Ascending aorta (tissue), 2 donors: ENCODE measurements at regions not wholly inside any gene's neighbourhood (a gene's known extent, or its start where the extent isn't known, plus 50 kb on each side); places are given as distances from the start of the nearest gene placed in this dataset.

ENCODE experiments used
- DNase-seq, 2 donors: peaks; one replicate each; pipeline ENCODE4 v3.0.0-alpha.2; 2019; ENCODE audit warnings: low spot score in 2 of 2
- H3K27ac ChIP-seq, 2 donors: fragments of 200-600 bp; sonication (generic); one replicate each; pipeline ENCODE4 v1.5.1; 2016 to 2017; ENCODE audit warnings: mild to moderate bottlenecking in 1 of 2
- H3K27me3 ChIP-seq: fragments of 200-600 bp; sonication (generic); one replicate; pipeline ENCODE4 v1.5.1; 2017
- H3K36me3 ChIP-seq, 2 donors: fragments of 200-600 bp; sonication (generic); one replicate each; pipeline ENCODE4 v1.5.1; 2016
- H3K4me1 ChIP-seq, 2 donors: fragments of 200-600 bp; sonication (generic); one replicate each; pipeline ENCODE4 v1.5.1; 2016 to 2017; ENCODE audit warnings: mild to moderate bottlenecking in 1 of 2
- H3K4me3 ChIP-seq, 2 donors: fragments of 200-600 bp; sonication (generic); one replicate each; pipeline ENCODE4 v1.5.1; 2016 to 2017; ENCODE audit warnings: mild to moderate bottlenecking in 1 of 2
- H3K9me3 ChIP-seq, 2 donors: fragments of 200-600 bp; sonication (generic); one replicate each; pipeline ENCODE4 v1.5.1; 2016
- intact Hi-C: fragments of 100-400 bp; cut with DNase I; formaldehyde crosslinking; loops from one replicate; pipeline ENCODE4 v1.15.1; 2023
- TF ChIP-seq, protein P1 (sequence below), 3 experiments: fragments of 200-600 bp in 2 of 3; fragments of 450-650 bp in 1 of 3; sonication (generic) in 2 of 3; IDR thresholded peaks; one replicate each; pipeline ENCODE4 v1.5.1; 2016 to 2019; ENCODE audit warnings: antibody characterized with exemption in 3 of 3, mild to moderate bottlenecking in 1 of 3, moderate library complexity in 1 of 3

DNA sequence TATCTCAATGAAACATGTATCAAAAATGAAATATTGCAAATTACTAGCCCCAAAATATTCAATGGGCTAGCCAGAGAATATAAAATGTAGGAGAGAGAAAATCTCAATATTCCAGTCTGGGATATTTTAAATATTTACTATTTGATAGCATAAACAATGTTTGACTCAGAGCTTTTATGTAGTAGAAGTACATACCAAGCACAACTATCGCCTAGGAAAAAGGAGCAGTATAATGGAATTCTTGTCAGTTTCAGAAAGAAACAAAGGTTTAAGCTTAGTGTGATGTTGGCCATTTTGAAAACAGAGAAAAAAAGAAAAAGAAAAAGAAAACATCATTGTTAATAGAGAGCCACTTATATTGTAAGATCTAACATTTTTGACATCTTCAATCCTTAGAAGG is 1961.9 kb upstream of the CELF4 start:
- TF ChIP-seq, protein P1, sequence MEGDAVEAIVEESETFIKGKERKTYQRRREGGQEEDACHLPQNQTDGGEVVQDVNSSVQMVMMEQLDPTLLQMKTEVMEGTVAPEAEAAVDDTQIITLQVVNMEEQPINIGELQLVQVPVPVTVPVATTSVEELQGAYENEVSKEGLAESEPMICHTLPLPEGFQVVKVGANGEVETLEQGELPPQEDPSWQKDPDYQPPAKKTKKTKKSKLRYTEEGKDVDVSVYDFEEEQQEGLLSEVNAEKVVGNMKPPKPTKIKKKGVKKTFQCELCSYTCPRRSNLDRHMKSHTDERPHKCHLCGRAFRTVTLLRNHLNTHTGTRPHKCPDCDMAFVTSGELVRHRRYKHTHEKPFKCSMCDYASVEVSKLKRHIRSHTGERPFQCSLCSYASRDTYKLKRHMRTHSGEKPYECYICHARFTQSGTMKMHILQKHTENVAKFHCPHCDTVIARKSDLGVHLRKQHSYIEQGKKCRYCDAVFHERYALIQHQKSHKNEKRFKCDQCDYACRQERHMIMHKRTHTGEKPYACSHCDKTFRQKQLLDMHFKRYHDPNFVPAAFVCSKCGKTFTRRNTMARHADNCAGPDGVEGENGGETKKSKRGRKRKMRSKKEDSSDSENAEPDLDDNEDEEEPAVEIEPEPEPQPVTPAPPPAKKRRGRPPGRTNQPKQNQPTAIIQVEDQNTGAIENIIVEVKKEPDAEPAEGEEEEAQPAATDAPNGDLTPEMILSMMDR (IDR thresholded peaks at IDR 0.05): no peak
- Histone ChIP-seq H3K4me3 (no peak overlapping the region), H3K36me3 (no peaks in the 10 kb centered on the region), H3K27me3 (no peaks in the 10 kb centered on the region), H3K9me3 (no peaks in the 10 kb centered on the region), H3K4me1 (no peaks in the 10 kb centered on the region), H3K27ac (no peak overlapping the region)
- DNase-seq: no peak
- intact Hi-C loops: no loop called here

GRCh38 chr18:39524370-39524769 is 1958.8 kb upstream of the CELF4 start:
- Histone ChIP-seq H3K4me3 (no peak overlapping the region), H3K9me3 (no peaks in the 10 kb centered on the region), H3K4me1 (no peaks in the 10 kb centered on the region), H3K27ac (no peak overlapping the region), H3K36me3 (no peaks in the 10 kb centered on the region), H3K27me3 (no peaks in the 10 kb centered on the region)
- DNase-seq: no peak
- intact Hi-C loops: no loop called here
- TF ChIP-seq, protein P1 (IDR thresholded peaks at IDR 0.05): no peak

GRCh38 chr18:39523281-39523680 is 1957.7 kb upstream of the CELF4 start:
- no peaks in the 10 kb centered on the region for H3K36me3 ChIP-seq
- no peak overlapping the region for H3K27ac ChIP-seq
- H3K4me1 ChIP-seq: no peaks in the 10 kb centered on the region
- H3K27me3 ChIP-seq: no peaks in the 10 kb centered on the region
- H3K4me3 ChIP-seq: no peak overlapping the region
- intact Hi-C loops: no loop called here
- DNase-seq: no peak
- no peaks in the 10 kb centered on the region for H3K9me3 ChIP-seq
- TF ChIP-seq, protein P1 (IDR thresholded peaks at IDR 0.05): no peak

- no peaks in the 10 kb centered on the region for H3K4me1 ChIP-seq
- H3K36me3 ChIP-seq: no peaks in the 10 kb centered on the region
- TF ChIP-seq, protein P1 (IDR thresholded peaks at IDR 0.05): no peak
- H3K4me3 ChIP-seq: no peak overlapping the region
- H3K9me3 ChIP-seq: no peaks in the 10 kb centered on the region
- no peaks in the 10 kb centered on the region for H3K27me3 ChIP-seq
- DNase-seq: no peak
- H3K27ac ChIP-seq: no peak overlapping the region
- intact Hi-C loops: no loop called here
Observed at GRCh38 chr18:39521164-39521563, 1955.6 kb upstream of the CELF4 start.

- H3K4me3 ChIP-seq: no peak overlapping the region
- no peaks in the 10 kb centered on the region for H3K27me3 ChIP-seq
- H3K9me3 ChIP-seq: no peaks in the 10 kb centered on the region
- TF ChIP-seq, protein P1 (IDR thresholded peaks at IDR 0.05): no peak
- no peaks in the 10 kb centered on the region for H3K4me1 ChIP-seq
- H3K36me3 ChIP-seq: no peaks in the 10 kb centered on the region
- intact Hi-C loops: no loop called here
- no peak overlapping the region for H3K27ac ChIP-seq
- no peak for DNase-seq
Observed at GRCh38 chr18:39519741-39520140, 1954.1 kb upstream of the CELF4 start.

DNA sequence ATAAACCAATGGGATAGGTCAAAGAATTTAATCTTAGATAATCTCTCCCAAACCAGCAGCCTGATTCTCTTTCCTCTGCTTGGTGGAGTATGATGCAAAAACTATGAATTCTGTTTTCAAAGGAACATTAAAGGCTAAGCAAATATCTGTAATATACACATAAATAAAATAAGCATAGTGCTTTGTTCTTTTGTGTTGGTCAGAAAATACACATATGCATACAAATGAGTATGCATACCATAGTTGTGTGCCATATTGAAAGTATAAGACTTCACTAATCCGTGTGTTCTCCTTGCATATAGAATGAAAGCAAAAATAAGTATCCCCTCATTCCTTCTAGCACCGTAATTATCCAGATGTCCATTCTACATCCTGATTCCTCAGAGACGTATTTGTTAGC is 1949.7 kb upstream of the CELF4 start:
- H3K27me3 ChIP-seq: no peaks in the 10 kb centered on the region
- TF ChIP-seq, protein P1 (IDR thresholded peaks at IDR 0.05): no peak

More for the DNA sequence above, 1949.7 kb upstream of the CELF4 start:
- H3K4me1 ChIP-seq: no peaks in the 10 kb centered on the region
- no peak for DNase-seq
- no peaks in the 10 kb centered on the region for H3K36me3 ChIP-seq
- H3K4me3 ChIP-seq: no peak overlapping the region
- intact Hi-C loops: no loop called here
- H3K9me3 ChIP-seq: no peaks in the 10 kb centered on the region
- no peak overlapping the region for H3K27ac ChIP-seq
